Peyer's patch (tissue), 4 donors: ENCODE measurements at regions not wholly inside any gene's neighbourhood (a gene's known extent, or its start where the extent isn't known, plus 50 kb on each side); places are given as distances from the start of the nearest gene placed in this dataset.

Experiments used
- DNase-seq, 3 donors: peaks; one replicate each; pipeline ENCODE4 v3.0.0-alpha.2; 2017 to 2019
- H3K27ac ChIP-seq, 4 donors: fragments of 200-600 bp; sonication (generic); one replicate each; pipeline ENCODE4 v1.5.1; 2016 to 2019
- H3K27me3 ChIP-seq, 2 donors: fragments of 200-600 bp; sonication (generic); one replicate each; pipeline ENCODE4 v1.5.1; 2019
- H3K36me3 ChIP-seq, 3 donors: fragments of 200-600 bp; sonication (generic); one replicate each; pipeline ENCODE4 v1.5.1; 2016 to 2019
- H3K4me1 ChIP-seq, 4 donors: fragments of 200-600 bp; sonication (generic); one replicate each; pipeline ENCODE4 v1.5.1; 2016 to 2019
- H3K4me3 ChIP-seq, 4 donors: fragments of 200-600 bp; sonication (generic); 1 replicate in 3 of 4; 2 replicates in 1 of 4; pipeline ENCODE4 v1.5.1; 2016 to 2019; ENCODE audit warnings: mild to moderate bottlenecking in 1 of 4
- H3K9me3 ChIP-seq, 4 donors: fragments of 200-600 bp; sonication (generic); one replicate each; pipeline ENCODE4 v1.5.1; 2016 to 2019; ENCODE audit warnings: mild to moderate bottlenecking in 1 of 4
- POLR2A ChIP-seq, 2 donors: fragments of 450-650 bp; IDR thresholded peaks; one replicate each; pipeline ENCODE4 v1.5.1; 2017; ENCODE audit warnings: antibody characterized with exemption in 2 of 2, mild to moderate bottlenecking in 2 of 2, moderate library complexity in 2 of 2
- TF ChIP-seq, protein P1 (sequence below), 6 experiments: fragments of 450-650 bp in 4 of 6; fragments of 200-600 bp in 2 of 6; sonication (generic) in 1 of 6; IDR thresholded peaks; one replicate each; pipeline ENCODE4 v1.5.1; 2017 to 2019; ENCODE audit warnings: antibody characterized with exemption in 6 of 6, mild to moderate bottlenecking in 3 of 6, moderate library complexity in 1 of 6

DNA sequence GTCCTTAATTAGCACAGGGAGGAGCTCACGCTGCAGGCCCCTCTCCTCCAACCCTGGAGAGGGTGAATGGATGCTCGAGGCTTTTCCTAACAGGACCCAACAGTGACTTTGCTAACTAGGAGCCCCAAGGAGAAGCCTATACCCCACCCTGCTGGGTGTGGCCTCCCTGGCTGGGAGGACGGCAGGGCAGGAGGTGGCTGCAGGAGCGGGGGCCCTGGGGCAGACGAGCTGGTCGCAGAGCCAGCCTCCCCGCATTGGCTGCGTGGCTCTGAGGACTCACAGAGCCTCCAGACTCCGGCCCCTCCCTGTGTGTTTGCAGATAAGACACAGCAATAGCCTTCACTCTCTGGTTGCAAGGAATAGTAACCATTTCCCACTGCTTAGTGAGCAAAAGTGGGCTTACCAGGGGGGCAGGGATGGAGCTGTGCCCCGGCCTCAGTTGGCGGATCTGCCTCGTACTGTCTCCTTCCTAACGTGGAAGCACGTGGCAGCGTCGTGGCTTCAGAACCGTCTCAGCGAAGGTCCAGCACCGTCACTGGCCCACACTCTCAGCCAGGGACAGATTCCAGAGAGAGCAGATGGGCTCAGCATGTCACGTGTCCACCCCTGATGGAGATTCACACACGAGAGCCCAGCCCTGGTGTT lies 1087.5 kb downstream of the BRD1 start:
- no peaks in the 10 kb centered on the region for H3K27me3 ChIP-seq
- H3K27ac ChIP-seq, result no peak overlapping the region
- H3K4me3 ChIP-seq, result no peak overlapping the region
- TF ChIP-seq, protein P1, sequence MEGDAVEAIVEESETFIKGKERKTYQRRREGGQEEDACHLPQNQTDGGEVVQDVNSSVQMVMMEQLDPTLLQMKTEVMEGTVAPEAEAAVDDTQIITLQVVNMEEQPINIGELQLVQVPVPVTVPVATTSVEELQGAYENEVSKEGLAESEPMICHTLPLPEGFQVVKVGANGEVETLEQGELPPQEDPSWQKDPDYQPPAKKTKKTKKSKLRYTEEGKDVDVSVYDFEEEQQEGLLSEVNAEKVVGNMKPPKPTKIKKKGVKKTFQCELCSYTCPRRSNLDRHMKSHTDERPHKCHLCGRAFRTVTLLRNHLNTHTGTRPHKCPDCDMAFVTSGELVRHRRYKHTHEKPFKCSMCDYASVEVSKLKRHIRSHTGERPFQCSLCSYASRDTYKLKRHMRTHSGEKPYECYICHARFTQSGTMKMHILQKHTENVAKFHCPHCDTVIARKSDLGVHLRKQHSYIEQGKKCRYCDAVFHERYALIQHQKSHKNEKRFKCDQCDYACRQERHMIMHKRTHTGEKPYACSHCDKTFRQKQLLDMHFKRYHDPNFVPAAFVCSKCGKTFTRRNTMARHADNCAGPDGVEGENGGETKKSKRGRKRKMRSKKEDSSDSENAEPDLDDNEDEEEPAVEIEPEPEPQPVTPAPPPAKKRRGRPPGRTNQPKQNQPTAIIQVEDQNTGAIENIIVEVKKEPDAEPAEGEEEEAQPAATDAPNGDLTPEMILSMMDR (IDR thresholded peaks at IDR 0.05), result no peak
- TF ChIP-seq POLR2A (IDR thresholded peaks at IDR 0.05), result no peak
- H3K4me1 ChIP-seq, result no peaks in the 10 kb centered on the region
- no peaks in the 10 kb centered on the region for H3K9me3 ChIP-seq
- H3K36me3 ChIP-seq, result no peaks in the 10 kb centered on the region
- DNase-seq, result peak in 2 of 3 donors; percentile 15 to 30

DNA sequence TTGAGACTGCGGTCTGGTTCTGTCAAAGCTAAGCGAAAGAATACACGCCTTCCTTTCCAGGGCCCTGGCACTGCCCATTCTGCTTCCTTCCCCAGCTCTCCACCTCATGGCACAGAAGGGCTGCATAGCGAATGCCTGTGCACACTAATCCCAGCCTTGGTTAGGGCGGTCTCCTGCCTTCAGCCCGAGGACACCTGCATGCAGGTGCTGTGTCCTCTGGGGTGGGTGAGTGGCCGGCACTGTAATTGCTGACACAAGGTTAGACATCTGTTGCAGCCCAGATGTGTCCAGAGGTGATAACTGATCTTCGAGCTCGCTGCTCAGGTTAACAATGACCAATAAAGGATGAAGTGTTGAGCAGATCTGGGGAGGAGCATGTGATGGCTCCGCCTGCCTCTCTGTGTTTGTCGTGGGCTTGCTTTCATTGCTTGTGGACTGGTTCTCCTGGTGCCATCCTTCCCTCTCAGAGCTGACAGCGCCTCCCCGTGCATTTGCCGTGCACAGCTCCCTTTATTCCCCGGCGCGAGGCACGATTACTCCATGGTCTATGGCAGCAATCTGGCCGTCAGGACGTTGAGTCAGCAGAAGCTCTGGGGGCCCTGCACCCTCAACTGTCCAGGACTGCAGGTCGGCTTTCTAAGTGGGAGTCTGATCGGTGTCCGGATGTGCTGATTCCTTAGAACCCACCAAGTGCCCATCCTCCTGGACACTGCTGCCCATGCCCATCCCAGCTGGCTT lies 1088.2 kb downstream of the BRD1 start:
- no peaks in the 10 kb centered on the region for H3K27me3 ChIP-seq
- no peaks in the 10 kb centered on the region for H3K36me3 ChIP-seq
- no peak overlapping the region for H3K27ac ChIP-seq
- no peaks in the 10 kb centered on the region for H3K4me1 ChIP-seq
- H3K9me3 ChIP-seq, result no peaks in the 10 kb centered on the region
- no peak overlapping the region for H3K4me3 ChIP-seq
- DNase-seq, result peak in 2 of 3 donors; percentile 30 to 33
- TF ChIP-seq, protein P1 (IDR thresholded peaks at IDR 0.05), result no peak
- no peak for TF ChIP-seq POLR2A (IDR thresholded peaks at IDR 0.05)

DNA sequence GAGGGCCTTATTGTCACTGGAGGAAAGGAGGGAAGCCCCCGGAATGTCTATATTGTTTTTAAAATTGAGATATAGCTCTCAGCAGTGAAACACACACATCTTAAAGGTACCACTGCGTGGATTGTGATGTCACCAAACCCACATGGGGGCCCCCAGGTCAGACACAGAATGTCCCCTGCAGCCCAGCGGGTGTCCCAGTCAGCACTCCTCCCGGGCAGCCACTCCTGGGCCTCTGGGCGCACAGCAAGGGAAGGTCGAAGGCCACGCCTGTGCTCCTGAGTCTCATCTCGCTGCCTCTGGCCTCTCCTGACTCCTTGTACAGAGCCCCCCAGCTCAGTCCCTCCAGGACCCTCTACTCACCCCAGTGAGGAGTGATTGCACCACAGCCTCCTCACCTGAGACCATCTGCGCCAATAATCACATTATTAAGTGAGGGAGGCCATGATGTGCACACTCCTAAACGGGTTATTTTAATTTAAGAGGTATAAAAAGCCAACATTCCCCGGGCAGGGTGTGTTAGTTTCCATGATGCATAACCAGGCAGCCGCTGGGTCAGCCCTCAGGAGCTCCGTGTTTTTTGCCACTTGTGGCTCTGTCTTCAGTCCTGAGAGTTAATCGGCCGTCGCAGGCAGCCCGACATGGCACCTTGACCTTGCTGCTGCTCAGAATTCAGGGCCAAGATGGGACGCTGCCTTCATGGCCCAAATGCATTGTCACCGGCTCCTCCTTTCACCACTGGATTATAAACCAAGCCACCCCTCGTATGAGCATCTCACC lies 1089.3 kb downstream of the BRD1 start:
- Histone ChIP-seq H3K27ac (no peak overlapping the region), H3K4me1 (no peaks in the 10 kb centered on the region), H3K36me3 (no peaks in the 10 kb centered on the region), H3K27me3 (no peaks in the 10 kb centered on the region), H3K9me3 (no peaks in the 10 kb centered on the region), H3K4me3 (no peak overlapping the region)
- TF ChIP-seq, protein P1 (IDR thresholded peaks at IDR 0.05), result no peak
- no peak for TF ChIP-seq POLR2A (IDR thresholded peaks at IDR 0.05)
- peak in 2 of 3 donors; percentile 21 to 33 for DNase-seq

DNA sequence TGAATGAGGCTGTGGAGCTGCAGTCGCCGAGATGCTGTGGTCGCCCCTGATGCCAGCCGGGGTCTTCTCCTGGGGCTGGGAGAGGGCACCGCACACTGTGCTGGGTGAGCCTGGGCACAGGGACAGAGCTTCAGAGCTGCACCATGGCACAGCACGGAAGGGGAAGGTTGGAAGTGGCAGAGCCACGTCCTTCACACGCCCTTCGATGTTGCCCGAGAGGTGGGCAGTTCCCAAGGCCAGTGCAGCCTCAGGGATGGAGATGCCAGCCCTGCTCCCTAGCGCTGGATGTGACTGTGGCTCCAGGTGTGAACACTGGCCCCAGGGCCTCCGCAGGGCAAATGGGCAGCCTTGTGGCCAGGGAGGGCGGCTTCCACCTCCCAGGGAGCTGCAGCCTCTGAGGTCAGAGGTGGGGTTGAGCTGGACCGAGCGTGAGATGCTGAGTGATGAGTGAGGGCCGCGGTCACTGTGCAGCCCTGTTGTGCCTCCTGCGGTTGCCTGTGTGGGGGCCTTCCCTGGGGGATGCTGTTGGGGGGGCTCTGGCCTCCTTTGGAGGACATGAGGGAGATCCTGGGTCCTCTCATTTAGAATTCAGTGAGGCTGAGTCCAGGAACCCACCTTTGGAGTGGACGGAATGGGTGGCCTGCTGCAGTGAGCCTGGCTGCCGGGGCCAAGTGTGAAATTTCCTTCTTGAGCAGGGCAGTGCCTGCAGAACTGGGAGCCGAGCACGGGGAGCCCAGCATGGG lies 1090.0 kb downstream of the BRD1 start:
- no peak overlapping the region for H3K4me3 ChIP-seq
- TF ChIP-seq POLR2A (IDR thresholded peaks at IDR 0.05), result no peak
- TF ChIP-seq, protein P1 (IDR thresholded peaks at IDR 0.05), result no peak
- no peak overlapping the region for H3K27ac ChIP-seq
- H3K9me3 ChIP-seq, result no peaks in the 10 kb centered on the region
- no peaks in the 10 kb centered on the region for H3K36me3 ChIP-seq
- H3K4me1 ChIP-seq, result no peaks in the 10 kb centered on the region
- peak in 1 of 3 donors; percentile 34 for DNase-seq
- H3K27me3 ChIP-seq, result no peaks in the 10 kb centered on the region
